SKM-1 (cell line): ENCODE measurements at regions not wholly inside any gene's neighbourhood (a gene's known extent, or its start where the extent isn't known, plus 50 kb on each side); places are given as distances from the start of the nearest gene placed in this dataset.
"Not testable (repeated sequence)": the region's sequence is repeated elsewhere in the genome, so short reads cannot be mapped to it uniquely, and the experiment has no call there.

Experiments used
- DNase-seq: peaks from one replicate; lab custom pipeline; 2025; ENCODE audit not compliant: unreplicated experiment; lab: John Stamatoyannopoulos, UW

DNA sequence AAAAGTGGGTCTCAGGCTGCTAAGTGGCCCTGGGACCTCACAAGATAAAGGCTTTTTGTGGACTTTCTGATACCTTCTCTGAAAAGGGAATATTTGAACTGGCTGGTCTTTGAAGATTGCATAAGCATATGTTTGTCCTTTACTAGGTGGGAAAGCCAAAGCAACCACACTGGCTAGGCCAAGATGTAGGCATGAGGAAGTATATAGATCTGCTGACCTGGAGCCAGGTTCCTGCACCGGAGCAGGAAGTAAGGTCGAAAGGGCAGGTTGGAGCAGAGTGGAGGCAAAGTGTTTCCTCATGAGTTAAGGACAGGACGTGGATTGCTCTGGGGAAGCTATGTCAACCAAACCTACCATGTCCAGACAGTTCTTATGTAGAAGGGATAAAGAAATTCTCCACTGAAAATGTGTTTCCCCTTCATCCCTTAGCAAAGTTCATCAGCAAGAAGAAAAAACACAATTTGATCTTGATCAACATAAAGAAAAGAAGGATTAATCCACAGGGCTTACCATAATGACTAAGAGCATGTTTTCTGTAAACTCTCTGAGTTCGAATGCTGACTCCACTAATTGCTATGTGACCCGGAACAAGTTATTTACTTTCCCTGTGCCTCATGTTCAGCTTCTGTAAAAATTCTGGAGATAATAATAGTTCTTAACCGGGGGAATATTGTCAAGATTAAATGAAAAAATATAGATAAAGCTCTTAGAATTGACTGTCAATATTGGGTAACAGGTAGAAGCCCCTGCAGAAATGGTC lies 156.1 kb upstream of the SRD5A2 start:
- peak; percentile 65 for DNase-seq

DNA sequence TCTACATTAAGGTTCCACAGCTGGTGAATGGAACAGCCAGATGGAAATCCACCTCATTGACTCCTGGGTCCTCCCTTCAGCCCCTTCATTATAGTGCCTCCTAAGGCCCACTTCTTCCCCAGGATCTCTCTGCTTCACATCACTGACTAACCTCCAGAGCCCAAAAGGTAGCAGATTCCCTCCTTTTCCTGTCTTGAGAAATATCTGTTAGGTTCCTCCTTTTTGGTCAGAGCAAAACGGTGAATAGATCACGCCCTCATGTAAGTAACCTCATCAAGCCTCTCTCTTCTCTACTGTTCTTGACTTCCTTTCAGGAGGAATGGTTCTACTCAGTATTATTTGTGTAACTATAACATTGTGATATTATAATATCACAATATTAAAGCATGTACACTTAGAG lies 155.0 kb upstream of the SRD5A2 start:
- DNase-seq: peak; percentile 86

DNA sequence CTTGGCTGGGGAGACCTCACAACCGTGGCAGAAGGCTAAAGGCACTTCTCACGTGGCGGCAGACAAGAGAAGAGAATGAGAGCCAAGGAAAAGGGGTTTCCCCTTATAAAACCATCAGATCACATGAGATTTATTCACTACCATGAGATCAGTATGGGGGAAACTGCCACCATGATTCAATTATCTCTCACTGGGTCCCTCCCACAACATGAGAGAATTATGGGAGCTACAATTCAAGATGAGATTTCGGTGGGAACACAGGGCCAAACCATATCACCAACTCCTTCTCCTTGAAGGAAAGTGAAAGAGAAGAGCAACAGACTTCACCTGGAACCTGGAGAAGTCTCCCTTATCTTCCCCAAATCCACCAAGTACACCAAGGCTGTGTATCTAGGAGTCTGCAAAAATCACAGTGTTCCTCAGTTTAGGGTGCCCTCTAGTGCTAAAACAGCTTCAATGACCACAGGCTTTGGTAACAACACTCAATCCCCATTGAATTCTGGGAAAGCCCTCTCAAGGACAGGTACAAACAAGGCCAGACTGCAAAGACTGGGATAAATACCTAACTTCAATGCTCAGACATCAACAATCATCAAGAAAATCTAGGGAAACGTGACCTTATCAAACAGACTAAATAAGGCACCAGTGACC lies 148.8 kb upstream of the SRD5A2 start:
- peak; percentile 26 for DNase-seq

DNA sequence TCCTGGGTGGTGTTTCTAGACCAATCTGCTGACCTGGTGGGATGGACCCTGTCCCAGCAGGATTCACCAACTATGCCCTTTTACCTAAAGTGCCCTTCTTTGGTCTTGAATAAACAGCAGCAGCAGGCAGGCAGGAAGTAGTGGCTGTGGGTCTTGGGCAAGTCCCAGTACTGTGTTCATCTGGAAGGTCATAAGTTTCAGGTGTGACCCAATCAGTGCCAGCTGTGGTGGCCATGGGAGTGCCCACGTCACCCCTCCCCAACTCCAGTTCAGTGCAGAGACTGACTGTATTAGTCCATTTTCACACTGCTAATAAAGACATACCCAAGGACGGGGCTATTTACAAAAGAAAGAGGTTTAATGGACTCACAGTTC lies 148.3 kb upstream of the SRD5A2 start:
- DNase-seq: no peak

DNA sequence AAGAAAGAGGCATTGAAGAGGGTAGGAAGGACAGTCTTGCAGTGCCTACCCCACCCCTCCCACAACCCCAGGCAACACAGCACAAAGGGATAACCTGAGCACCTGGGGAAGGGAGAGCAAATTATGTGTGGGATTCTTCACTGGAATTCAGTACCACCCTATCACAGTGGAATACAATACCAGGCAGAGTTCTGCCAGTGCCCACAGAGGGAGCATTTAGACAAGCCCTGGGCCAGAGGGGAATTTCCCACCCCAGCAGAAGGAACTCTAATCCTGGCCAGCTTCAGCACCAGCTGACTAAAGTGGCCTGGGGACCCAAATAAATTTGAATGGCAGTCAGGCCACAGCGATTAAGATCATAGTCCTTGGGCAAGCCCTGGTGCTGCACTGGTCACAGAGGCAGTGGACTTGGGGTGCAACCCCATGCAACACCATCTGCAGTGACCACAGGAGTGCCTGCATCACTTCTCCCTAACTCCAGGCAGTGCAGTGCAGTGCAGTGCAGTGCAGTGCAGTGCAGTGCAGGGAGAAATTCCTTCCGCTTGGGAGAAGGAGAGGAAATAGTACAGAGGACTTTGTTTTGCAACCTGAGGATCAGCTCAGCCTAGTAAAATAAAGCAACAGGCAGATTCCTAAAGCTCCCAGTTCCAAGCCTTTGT lies 147.8 kb upstream of the SRD5A2 start:
- DNase-seq: no peak

DNA sequence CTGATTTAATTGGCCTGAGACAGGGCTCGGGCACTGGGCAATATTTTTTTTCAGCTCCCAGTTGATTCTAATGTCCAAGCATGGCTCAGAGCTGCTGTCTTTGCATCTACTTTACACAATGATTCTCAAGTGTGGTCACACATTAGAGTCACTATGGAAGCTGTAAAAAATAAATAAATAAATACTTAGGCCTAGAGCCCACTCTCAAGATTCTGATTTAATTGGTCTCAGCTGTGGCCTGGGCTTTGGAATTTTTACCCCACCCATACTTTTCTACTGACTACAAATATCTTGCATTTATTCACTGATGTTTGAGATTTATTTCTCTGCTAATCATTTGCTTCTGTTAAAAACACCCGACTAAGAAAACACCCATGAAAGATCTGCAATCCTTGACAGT lies 145.7 kb upstream of the SRD5A2 start:
- no peak for DNase-seq

DNA sequence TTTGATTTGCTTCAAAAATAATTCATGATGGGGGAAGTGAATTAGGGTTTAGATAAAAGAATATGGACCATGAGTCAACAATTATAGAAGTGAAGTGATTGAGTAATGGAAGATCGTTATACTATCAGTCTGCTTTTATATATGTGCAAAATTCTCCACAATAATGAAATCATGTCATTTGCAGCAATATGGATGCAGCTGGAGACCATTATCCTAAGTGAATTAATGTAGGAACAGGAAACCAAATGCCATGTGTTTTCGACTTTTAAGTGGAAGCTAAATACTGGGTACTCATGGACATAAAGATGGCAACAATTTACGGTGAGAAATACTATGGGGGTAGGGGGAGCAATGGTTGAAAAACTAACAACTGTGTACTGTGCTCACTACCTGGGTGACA lies 144.7 kb upstream of the SRD5A2 start:
- DNase-seq: no peak

DNA sequence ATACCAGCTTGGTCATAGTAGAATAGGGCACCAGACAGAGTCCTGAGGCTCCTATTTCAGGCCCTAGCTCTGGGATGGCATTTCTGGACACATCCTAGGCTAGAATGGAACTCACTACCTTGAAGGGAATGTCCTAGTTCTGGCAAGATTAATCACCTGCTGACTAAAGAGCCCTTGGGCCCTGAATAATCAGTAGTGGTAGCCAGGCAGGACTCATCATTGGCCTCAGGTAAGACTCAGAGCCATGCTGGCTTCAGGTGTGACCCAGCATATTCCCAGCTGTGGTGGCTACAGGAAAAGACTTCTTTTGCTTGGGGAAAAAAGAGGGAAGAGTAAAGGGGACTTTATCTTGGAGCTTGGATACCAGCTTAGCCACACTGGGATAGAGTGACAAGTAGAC lies 131.0 kb upstream of the SRD5A2 start:
- DNase-seq: no peak

DNA sequence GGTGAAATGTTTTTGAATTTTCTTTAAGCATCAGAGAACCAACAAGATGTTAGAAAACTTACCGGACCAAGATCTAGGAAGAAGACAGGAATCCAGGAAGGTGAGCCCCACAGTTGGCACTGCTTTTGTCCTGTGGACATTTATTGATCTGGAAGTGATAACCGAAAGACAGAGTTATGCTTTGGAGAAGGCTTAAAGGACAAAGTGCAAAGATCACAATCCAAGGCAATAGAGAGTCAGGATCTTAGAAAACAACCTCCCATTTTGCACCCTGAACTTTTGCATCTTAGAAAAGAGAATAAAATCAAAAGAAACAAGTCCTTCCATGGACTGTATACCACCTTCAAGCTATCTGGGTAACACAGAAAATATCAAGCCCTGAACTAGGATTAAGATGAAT lies 129.4 kb upstream of the SRD5A2 start:
- no peak for DNase-seq

DNA sequence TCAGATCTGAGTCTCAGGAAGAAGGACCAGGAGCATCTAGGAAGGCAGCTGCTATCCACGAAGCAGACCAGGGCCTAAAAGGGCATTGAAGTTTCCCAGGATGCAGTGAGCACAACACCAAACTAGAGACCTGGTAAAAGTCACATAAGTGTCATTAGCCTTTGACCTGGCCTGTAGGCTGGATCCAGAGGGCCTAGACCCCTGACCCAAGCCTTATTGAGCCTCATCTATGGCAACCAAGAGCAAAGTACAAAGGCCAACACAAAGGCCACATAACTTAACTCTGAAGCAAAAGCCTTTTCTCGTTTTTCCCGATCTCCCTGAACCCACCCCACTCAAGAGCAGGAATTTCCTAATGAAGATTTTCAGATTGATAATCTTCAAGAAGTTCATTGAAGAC lies 127.3 kb upstream of the SRD5A2 start:
- DNase-seq: no peak

DNA sequence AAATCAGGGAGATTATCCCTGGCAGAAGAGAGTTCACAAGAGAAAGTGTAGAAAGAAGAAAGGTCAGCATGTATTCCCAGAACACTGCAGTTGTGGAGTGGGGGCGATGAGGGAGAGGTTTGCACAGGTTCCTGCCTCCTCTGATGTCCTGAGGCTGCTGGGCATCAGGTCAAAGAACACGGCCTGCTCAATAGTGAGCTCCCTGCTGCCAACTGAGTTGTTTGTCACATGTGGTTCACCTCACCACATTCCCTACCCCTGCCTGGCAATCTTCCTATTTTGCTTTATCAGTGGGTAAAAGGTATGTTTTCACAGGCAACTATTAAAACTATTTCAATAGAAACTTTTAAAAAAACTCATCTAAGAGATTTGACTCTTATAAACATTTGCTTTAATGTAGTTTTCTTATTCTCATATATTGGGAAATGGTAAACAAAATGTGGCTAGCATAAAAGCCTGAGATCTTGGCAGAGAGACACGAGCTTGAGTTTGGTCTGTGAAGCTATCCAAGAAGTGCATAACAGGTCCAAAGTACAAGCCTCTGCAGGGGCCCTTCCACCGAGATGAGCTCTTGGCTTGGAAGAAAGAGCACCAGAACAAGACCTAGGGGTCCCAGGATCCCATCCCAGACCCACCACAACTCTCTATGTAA lies 123.9 kb upstream of the SRD5A2 start:
- DNase-seq: no peak

DNA sequence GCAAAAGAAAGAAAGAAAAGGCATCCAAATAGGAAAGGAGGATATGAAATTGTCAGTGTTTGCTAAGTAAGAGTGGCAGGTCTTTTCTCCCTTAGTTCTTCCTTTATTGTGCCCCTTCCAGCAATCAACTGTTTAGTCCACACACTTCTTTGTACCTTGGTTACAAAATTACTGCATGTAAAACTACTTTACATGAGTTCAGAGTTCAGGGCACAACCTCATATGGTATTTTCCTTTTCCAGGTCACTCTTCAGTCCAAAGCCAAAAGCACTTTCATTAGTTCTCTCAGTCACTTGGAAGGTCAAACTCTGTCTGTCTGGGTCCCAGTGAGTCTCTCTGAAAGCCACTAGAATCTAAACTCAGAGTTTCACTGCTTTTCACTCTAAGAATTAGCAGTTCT lies 122.5 kb upstream of the SRD5A2 start:
- no peak for DNase-seq

DNA sequence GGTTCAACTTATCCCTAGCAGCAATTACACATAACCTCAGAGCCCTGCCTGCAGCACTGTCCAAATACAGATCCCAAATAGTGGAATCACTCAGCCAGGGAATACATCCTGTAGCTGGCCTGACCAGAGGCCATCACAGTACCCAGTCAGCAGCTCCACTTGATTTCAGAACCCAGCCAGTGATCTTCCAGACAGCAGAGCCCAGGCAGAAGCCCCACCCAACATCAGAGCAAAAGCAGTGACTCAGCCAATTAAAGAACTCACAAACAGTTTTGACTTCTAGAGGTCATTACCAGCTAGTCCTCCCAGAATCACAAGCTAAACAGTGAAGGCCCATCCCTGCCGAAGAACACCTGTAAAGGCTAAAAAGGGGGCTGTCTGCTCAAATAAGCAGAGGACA lies 118.0 kb upstream of the SRD5A2 start:
- no peak for DNase-seq

DNA sequence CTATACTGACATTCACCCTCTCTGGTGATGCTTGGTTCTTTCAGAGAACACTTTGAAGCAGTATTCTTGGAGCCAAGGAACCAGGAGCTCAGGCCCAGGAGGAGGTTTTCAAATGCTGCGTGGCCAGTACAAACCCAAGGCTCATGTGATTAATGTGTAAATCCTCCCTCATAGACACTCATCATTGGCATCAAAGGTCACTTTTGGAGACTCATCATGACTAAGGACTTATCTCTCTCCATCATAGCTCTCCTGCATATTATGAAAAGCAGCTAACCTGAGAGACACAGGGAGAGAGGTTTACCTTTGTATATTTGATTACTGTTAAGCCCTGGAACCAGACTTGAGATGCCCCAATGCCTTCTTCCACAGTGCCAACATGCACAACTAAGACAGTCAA lies 115.3 kb upstream of the SRD5A2 start:
- no peak for DNase-seq

DNA sequence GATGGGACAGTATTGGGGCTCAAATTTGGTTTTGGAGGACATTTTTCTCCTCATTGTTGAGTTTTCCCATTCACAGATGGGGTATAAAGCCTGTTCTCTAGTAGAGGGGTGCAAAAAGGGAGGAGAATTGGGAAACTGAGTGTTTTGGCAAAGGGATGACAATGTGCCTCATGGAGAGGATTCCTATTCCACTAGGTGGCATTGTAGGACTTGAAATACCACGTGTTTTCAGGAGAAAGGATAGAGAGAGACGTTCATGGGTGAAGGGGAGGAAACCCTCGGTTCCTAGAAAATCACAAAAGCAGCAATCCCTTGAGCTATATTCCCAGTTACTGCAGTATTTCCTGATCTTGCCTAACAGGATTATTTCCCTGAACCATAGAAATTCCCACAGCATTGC lies 113.7 kb upstream of the SRD5A2 start:
- DNase-seq: peak; percentile 2

DNA sequence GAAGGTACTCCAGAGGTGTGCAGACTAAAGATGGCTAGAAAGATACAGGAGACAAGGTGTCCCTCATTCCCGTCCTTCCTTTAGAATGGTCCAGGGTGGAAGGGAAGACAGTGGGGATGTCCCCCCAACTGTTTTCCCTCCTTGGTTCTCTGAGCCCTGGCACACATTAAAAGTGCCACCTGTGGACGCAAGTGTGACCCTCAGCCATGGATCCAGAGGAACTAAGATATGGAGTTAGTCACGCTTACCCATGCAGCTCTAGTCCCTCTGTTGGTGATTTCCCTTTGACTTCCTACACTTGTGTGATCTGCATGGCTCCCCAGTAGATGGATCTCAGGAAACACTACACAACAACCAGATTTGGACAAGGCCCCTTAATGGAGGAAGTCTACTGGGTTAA lies 113.1 kb upstream of the SRD5A2 start:
- DNase-seq: no peak

DNA sequence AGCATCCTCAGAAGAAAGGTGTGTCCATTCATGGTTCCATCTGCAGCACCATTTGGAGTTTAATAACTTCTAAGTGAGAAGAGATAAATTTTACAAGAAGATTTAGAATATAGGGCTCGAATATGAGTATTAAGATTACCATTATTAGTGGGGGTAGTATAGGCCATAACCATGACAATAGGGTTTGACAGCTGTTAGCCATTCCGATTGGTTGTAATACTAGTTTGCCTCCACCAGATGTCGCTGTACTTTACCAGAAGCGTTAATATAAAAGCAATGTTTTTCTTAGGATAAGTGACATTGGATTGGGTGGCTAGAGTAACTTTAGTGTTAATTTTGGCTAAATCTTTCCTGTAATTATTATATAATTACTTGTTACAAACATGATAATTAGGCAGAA lies 107.5 kb upstream of the SRD5A2 start:
- no peak for DNase-seq

DNA sequence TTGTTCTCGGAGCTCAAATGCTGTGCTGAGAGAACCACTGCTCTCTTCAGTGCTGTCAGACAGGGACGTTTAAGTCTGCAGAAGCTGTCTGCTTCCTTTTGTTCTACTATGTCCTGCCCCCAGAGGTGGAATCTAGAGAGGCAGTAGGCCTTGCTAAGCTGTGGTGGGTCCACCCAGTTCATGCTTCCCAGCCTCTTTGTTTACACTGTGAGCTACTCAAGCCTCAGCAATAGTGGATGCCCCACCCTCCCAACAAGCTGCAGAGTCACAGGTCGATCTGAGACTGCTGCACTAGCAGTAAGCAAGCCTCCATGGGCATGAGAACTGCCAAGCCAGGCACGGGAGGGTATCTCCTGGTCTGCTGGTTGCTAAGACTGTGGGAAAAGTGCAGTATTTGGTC lies 102.8 kb upstream of the SRD5A2 start:
- DNase-seq: not testable (repeated sequence)

DNA sequence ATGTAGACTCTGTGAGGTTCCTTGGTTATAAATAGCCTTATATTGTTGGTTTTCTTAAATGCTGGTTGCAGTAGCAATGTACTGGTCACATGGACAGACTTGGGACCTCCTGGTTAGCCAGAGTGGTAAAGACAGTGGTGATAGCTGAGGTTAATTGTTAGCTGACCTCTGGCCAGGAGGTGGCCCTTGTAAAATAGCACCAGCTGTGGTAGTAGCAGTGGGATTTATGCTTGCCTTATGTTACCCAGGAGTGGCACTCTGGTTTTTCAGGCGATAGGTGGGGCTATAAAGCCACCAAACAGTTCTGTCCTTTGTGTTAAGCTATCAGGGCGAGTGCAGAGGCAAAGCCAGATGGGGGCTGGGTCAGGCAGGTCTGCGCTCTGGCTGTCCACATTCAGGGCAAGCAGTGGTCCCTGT lies 94.8 kb upstream of the SRD5A2 start:
- no peak for DNase-seq

DNA sequence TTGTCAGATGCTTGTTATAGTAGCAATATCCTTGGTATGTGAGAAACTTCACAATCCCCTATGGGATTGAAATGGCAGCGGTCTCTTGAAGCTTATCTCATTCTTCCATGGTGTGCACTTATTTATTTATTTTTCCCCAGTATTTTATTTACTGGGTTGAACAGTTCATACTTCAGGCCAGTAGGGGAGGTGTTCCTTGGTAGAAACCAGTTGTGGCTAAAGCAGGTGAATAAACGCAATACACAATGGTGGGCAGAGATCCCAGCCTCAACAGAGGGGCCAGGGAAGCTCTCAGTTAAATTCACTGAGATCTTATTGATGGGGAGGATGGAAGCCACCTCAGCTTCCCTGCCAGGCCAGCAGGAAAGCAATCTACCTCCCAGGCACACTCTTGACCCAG lies 93.7 kb upstream of the SRD5A2 start:
- DNase-seq: no peak

DNA sequence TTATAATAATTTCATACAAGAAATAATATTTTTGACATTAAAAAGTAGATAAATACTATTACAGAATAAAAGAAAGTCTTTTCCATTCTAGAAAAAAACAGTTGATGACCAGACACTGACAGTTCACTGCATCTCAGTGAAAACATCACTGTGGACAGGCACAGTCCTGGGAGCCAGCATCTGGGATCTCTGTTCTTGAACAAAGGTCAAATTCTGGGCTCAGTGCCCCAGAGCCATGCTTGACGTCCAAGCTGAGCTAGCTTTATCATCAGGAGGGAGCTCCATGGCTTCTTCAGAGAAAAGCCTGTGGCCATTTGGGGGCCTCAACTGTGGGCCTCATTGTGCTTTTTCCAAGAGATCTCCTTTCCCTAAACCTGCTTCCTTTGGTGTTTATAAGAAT lies 86.1 kb upstream of the SRD5A2 start:
- DNase-seq: no peak
